Heart right ventricle (tissue), 16 donors: ENCODE measurements at regions not wholly inside any gene's neighbourhood (a gene's known extent, or its start where the extent isn't known, plus 50 kb on each side); places are given as distances from the start of the nearest gene placed in this dataset.
A peak's percentile ranks its signal among the peaks of the same experiment; 100 is the strongest.

Experiments used
- ATAC-seq, 8 donors: fragments of 200-7000 bp; cut with Tn5 transposase; one replicate each; pipeline ENCODE4 v1.9.1; 2020; ENCODE audit warnings: mild to moderate bottlenecking in 8 of 8, moderate library complexity in 8 of 8, moderate number of reproducible peaks in 1 of 8
- DNase-seq, 2 donors: peaks; one replicate each; pipeline ENCODE4 v3.0.0-alpha.2; 2020
- H3K27ac ChIP-seq, 10 donors: fragments of 200-600 bp; sonication (generic) in 2 of 10; one replicate each; pipeline versions ENCODE4 v1.5.0 to v1.8.0; 2020 to 2022; ENCODE audit warnings: mild to moderate bottlenecking in 3 of 10
- H3K27me3 ChIP-seq, 7 donors: fragments of 200-600 bp; one replicate each; pipeline ENCODE4 v1.8.0; 2021 to 2022; ENCODE audit warnings: mild to moderate bottlenecking in 2 of 7
- H3K36me3 ChIP-seq, 9 donors: fragments of 200-600 bp; sonication (generic) in 1 of 9; one replicate each; pipeline versions ENCODE4 v1.5.0 to v1.8.0; 2020 to 2022; ENCODE audit warnings: mild to moderate bottlenecking in 2 of 9
- H3K4me1 ChIP-seq, 9 donors: fragments of 200-600 bp; sonication (generic) in 1 of 9; one replicate each; pipeline versions ENCODE4 v1.5.0 to v1.8.0; 2020 to 2022; ENCODE audit warnings: mild to moderate bottlenecking in 4 of 9
- H3K4me3 ChIP-seq, 10 donors: fragments of 200-600 bp; sonication (generic) in 2 of 10; one replicate each; pipeline versions ENCODE4 v1.5.0 to v1.8.0; 2020 to 2022; ENCODE audit warnings: mild to moderate bottlenecking in 7 of 10, moderate library complexity in 2 of 10
- H3K9me3 ChIP-seq, 11 donors: fragments of 200-600 bp in 10 of 11; sonication (generic) in 2 of 11; one replicate each; pipeline versions ENCODE4 v1.5.0 to v1.8.0; 2013 to 2022; ENCODE audit warnings: mild to moderate bottlenecking in 2 of 11, control low read depth in 1 of 11, moderate library complexity in 1 of 11
- CTCF ChIP-seq, 9 donors: fragments of 200-600 bp; sonication (generic) in 2 of 9; IDR thresholded peaks; one replicate each; pipeline versions ENCODE4 v1.5.0 to v1.8.0; 2021 to 2022; ENCODE audit warnings: antibody characterized with exemption in 9 of 9, mild to moderate bottlenecking in 5 of 9, moderate library complexity in 1 of 9
- WGBS, 2 donors: extraction: QIAGEN DNeasy Blood & Tissue Kit; methylation state at CpG; one replicate each; pipeline ENCODE4 v1.1.7; 2013; ENCODE audit warnings: inconsistent platforms in 1 of 2; 5-methylcytosine and 5-hydroxymethylcytosine counted together
- intact Hi-C, 10 donors: fragments of 100-400 bp; cut with DNase I; formaldehyde crosslinking; loops; one replicate each; pipeline versions ENCODE4 v1.11.1 to v1.14.2; 2022
- donor health status: Arrhythmogenic right ventricular cardiomyopathy.
- donor health status: ischemic (EF 13 %, LVEDD 7.1; RV severe dilation, severe dysfunction).
- donor health status: healthy with polysubstance abuse.
- donor health status: DM: no; HTN: yes; CAD: no.
- donor health status: DM: no; HTN: no; CAD: no.
- donor health status: ischemic (EF 25% LVEDD 6.9; RV normal size, moderate dysfunction).
- donor health status: ischemic (EF 25% LVEDD 5.7; RV mildly dilated, moderate dysfunction).
- donor health status: healthy.
- donor health status: DM: yes; HTN: yes; CAD: no.
- donor health status: Ischemic cardiomyopathy.
- donor health status: ischemic (EF 35%, LVEDD 5.7; RV mildly dilated, moderate dysfunction).
- donor health status: nonischemic (EF 11% LVEDD 7.7; RV severe dilation, severe dysfunction).
- donor health status: DM: yes; HTN: yes; CAD: no.
- donor health status: PGD.
- donor health status: ischemic (EF 29% LVEDD 5.4; RV normal size, mild dysfunction).
- donor health status: nonischemic (EF 23%, LVEDD 6.1; RV moderate dilation, normal function).

- Histone ChIP-seq H3K27ac (no peak overlapping the region), H3K27me3 (no peaks in the 10 kb centered on the region), H3K4me3 (no peak overlapping the region), H3K9me3 (no peaks in the 10 kb centered on the region), H3K4me1 (peaks cover 0 to 6% (median 0%) of the 10 kb centered on the region in 9 donors), H3K36me3 (no peaks in the 10 kb centered on the region)
- intact Hi-C loops = loop anchor here in 1 of 10 donors (5.0 kb wide), 1 partner anchor 1594 kb away; no protein-coding TSS in a partner anchor
- no peak for DNase-seq
- no peak for TF ChIP-seq CTCF (IDR thresholded peaks at IDR 0.05)
- ATAC-seq = no peak
These were observed 468.1 kb upstream of the CHST9 start for GRCh38 chr18:27653247-27653646.

- Histone ChIP-seq H3K36me3 (no peaks in the 10 kb centered on the region), H3K4me1 (peaks cover 0 to 6% (median 0%) of the 10 kb centered on the region in 9 donors), H3K27ac (peak overlapping the region in 1 of 10 donors; percentile 7), H3K27me3 (no peaks in the 10 kb centered on the region), H3K4me3 (no peak overlapping the region), H3K9me3 (no peaks in the 10 kb centered on the region)
- intact Hi-C loops = loop anchor here in 1 of 10 donors (5.0 kb wide), 1 partner anchor 1595 kb away; no protein-coding TSS in a partner anchor
- TF ChIP-seq CTCF (IDR thresholded peaks at IDR 0.05) = no peak
- ATAC-seq (peak; percentile 79 to 98 (median 91)), DNase-seq (peak in 1 of 2 donors; percentile 10)
- WGBS, 2 donors = 7 to 18% methylated on average over 2 of the region's 2 CpGs
These were observed 467.5 kb upstream of the CHST9 start for GRCh38 chr18:27652480-27653121.

GRCh38 chr18:27649621-27650020, 464.5 kb upstream of the CHST9 start:
- Histone ChIP-seq H3K4me1 (peaks cover 0 to 6% (median 0%) of the 10 kb centered on the region in 9 donors), H3K36me3 (no peaks in the 10 kb centered on the region), H3K4me3 (no peak overlapping the region), H3K9me3 (no peaks in the 10 kb centered on the region), H3K27me3 (no peaks in the 10 kb centered on the region), H3K27ac (no peak overlapping the region)
- 79 to 80% methylated on average over 3 of the region's 3 CpGs for WGBS, 2 donors
- ATAC-seq (no peak), DNase-seq (no peak)
- no peak for TF ChIP-seq CTCF (IDR thresholded peaks at IDR 0.05)
- intact Hi-C loops = loop anchor here in 1 of 10 donors (5.0 kb wide), 1 partner anchor 1598 kb away; no protein-coding TSS in a partner anchor

- Histone ChIP-seq H3K4me1 (no peaks in the 10 kb centered on the region), H3K27ac (no peak overlapping the region), H3K9me3 (no peaks in the 10 kb centered on the region), H3K4me3 (no peak overlapping the region), H3K36me3 (no peaks in the 10 kb centered on the region), H3K27me3 (no peaks in the 10 kb centered on the region)
- intact Hi-C loops = no loop called here
- ATAC-seq (no peak), DNase-seq (no peak)
- WGBS, 2 donors = 30 to 46% methylated on average over 1 of the region's 1 CpG
- TF ChIP-seq CTCF (IDR thresholded peaks at IDR 0.05) = no peak
These were observed 460.8 kb upstream of the CHST9 start for GRCh38 chr18:27645929-27646328.
